GM19463 (cell line): ENCODE measurements at regions not wholly inside any gene's neighbourhood (a gene's known extent, or its start where the extent isn't known, plus 50 kb on each side); places are given as distances from the start of the nearest gene placed in this dataset.
"Not testable (repeated sequence)": the region's sequence is repeated elsewhere in the genome, so short reads cannot be mapped to it uniquely, and the experiment has no call there.

Experiments used
- ATAC-seq: cut with Tn5 transposase; IDR thresholded peaks from one replicate; pipeline ENCODE4 v1.9.1; 2021; ENCODE audit warnings: mild to moderate bottlenecking, moderate library complexity; ENCODE audit not compliant: unreplicated experiment

DNA sequence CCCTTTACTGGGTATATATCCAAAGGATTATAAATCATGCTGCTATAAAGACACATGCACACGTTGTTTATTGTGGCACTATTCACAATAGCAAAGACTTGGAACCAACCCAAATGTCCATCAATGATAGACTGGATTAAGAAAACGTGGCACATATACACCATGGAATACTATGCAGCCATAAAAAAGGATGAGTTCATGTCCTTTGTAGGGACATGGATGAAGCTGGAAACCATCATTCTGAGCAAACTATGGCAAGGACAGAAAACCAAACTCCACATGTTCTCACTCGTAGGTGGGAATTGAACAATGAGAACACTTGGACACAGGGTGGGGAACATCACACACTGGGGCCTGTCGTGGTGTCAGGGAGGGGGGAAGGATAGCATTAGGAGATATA is 59.2 kb downstream of the CXorf49B start:
- ATAC-seq: not testable (repeated sequence)

DNA sequence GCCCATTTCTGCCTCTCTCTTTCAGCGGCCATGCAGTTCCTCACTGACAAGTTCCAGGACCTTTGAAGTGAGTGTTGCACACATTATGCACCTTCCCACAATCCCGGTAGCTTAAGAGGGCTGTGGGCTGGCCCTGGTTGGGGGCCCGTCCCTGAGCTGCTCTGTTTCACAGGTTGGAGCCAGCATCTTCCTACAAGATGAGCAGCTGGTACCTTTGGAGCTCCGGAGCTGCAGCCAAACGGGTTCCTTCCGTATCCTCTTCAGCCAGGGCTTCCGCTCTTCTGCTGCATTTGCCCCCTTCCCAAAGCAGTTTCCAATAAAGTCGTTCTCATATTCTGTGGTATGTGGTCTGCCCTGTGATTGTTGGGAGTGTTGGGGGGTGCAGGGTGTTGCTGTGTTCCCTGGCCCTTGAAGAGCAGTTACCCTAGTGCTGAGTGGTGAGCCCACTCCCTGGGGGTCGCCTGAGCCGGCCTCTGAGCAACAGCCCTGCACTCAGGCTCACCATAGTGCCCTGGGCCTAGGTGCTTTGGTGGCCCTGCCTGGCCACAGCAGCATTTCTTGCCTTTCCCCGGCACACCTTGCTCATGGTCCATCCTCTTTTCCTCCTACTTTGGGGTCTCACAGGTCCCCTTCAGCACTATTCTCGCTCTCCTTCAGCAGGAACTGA is 60.4 kb downstream of the CXorf49B start:
- no peak for ATAC-seq

DNA sequence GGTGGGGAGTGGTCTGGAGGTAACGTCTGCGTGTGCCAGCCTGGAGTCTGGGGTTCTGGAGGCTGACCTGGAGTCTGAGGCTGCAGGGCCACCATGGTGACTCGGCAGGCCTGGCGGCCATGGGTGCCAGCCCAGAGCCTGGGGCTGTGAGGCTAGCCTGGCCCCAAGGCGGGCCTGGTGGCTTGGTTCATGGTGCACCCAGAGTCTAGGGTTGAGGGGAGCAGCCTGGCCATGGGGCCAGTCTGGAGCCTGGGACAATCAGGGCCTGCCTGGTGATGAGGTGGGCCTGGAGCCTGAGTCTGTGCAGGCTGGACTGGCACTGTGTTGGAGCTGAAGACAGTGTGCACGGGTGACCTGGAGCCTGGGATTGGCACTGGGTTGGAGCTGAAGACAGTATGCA is 64.9 kb downstream of the CXorf49B start:
- no peak for ATAC-seq

DNA sequence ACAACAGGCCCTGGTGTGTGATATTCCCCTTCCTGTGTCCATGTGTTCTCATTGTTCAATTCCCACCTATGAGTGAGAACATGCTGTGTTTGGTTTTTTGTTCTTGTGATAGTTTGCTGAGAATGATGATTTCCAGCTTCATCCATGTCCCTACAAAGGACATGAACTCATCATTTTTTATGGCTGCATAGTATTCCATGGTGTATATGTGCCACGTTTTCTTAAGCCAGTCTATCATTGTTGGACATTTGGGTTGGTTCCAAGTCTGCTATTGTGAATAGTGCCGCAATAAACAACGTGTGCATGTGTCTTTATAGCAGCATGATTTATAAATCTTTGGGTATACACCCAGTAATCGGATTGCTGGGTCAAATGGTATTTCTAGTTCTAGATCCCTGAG is 72.6 kb upstream of the NHSL2 start:
- ATAC-seq: not testable (repeated sequence)

DNA sequence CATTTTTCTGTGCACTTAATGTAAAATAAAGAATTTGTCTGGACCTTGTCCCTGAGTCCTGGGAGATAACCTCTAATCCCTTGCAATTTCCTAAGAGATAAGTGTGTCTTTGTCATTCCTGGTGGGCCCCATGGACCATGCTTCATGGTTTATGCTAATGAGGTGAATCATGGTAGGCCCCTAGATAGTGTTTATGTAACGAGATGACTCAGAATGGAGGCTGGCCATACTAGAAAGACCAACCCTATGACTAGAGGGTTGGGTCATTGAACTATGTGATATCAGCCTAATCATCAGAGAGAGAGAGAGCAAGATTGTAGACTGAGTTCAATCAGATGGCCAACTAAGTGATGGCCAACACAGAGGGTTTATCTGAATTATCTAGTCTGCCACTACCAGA is 64.2 kb upstream of the NHSL2 start:
- ATAC-seq: no peak

DNA sequence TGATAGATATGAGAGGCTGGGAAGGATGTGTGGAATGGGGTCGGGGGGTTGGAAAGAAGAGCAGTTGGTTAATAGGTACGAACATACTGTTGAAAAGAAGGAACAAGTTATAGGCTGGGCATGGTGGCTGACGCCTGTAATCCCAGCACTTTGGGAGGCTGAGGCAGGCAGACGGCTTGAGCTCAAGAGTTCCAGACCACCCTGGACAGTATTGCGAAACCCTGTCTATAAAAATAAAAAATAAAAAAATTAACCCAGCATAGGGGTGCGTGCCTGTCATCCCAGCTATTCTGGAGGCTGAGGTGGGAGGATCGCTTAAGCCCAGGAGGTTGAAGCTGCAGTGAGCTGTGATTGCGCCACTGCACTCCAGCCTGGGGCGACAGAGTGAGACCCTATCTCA is 58.5 kb upstream of the NHSL2 start:
- ATAC-seq: no peak

DNA sequence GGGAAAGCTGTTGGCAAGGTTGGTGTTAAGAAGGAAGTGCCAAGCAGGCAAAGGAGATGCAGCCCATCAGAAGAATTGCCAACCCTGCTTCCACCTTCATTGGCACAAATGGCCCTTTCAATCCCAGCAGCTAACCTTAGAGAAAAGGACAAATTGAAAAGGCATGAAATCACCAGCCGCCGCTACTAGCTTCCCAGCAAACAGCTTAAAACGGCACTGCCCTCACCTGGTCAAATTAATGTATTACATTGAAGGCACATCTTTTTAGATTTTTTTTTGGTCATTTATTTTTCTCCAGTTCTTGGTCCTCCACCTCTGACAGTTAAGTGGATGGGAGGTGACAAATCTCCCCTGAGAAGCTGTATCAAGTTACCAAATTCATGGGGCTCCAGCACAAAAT is 51.0 kb upstream of the NHSL2 start:
- peak; percentile 45 for ATAC-seq
